ENCODE measurements at regions not wholly inside any gene's neighbourhood (a gene's known extent, or its start where the extent isn't known, plus 50 kb on each side); places are given as distances from the start of the nearest gene placed in this dataset.
"Not testable (repeated sequence)": the region's sequence is repeated elsewhere in the genome, so short reads cannot be mapped to it uniquely, and the experiment has no call there.

DNA sequence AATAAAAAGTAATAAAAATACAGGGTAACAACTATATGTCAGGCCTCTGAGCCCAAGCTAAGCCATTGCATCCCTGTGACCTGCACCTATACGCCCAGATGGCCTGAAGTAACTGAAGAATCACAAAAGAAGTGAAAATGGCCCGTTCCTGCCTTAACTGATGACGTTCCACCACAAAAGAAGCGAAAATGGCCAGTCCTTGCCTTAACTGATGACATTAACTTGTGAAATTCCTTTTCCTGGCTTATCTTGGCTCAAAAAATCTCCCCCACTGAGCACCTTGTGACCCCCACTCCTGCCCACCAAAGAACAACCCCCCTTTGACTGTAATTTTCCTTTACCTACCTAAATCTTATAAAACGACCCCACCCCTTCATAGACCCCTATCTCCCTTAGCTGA is 963.8 kb downstream of the FAM181B start:
- not testable (repeated sequence) for H2BK5ac ChIP-seq (ENCODE audit: low read depth, low read length, poor library complexity); H3K9ac ChIP-seq (ENCODE audit: low read length)

DNA sequence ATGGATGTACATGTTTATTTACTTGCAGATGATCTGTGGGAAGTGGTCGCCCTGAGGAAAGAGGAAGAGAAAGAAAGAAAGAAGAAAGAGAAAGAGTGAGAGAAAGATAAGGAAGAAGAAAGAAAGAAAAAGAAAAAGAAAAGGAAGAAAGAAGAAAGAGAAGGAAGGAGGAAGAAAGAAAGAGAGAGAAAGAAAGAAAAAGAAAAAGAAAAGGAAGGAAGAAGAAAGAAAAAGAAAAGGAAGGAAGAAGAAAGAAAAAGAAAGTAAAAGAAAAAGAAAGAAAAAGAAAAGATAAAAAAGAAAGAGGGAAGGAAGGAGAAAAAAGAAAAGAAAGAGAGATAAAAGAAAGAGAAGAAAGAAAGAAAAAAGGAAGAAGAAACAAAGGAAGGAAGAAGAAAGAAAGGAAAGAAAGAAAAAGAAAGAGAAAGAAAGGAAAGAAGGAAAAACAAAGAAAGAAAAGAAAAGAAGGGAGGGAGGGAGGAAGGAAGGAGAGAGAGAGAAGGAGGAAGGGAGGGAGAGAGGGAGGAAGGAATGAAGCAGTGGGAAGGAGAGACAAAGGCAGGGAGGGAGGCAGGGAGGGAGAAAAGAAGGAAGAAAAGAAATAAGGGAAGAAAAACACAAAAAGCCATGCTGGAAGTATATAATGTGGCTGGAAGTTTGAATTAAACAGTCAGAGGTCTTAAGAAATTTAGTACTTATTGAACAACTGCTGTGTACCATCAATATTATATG is 976.6 kb downstream of the FAM181B start:
- Histone ChIP-seq H3K79me1 (ENCODE audit: low read length) (no peaks in the 10 kb centered on the region), H3K23ac (ENCODE audit: low read length) (no peak overlapping the region), H3K36me3 (ENCODE audit: control insufficient read depth in 1 of 2, insufficient read depth in 2 of 2, low read length in 2 of 2) (no peaks in the 10 kb centered on the region), H2BK5ac (ENCODE audit: low read depth, low read length, poor library complexity) (no peak overlapping the region), H3K4me1 (ENCODE audit: control insufficient read depth in 1 of 2, insufficient read depth in 2 of 2, low read length in 2 of 2) (no peaks in the 10 kb centered on the region), H3K14ac (ENCODE audit: low read length) (no peak overlapping the region), H2AK5ac (ENCODE audit: low read length) (no peak overlapping the region), H2BK12ac (ENCODE audit: low read length) (no peak overlapping the region), H2BK120ac (ENCODE audit: insufficient read depth, low read length, poor library complexity) (no peak overlapping the region), H4K12ac (ENCODE audit: low read depth, low read length) (no peak overlapping the region), H3K4me3 (ENCODE audit: low read depth, low read length) (no peak overlapping the region), H4K91ac (ENCODE audit: low read depth, low read length) (no peak overlapping the region), H3K79me2 (ENCODE audit: control insufficient read depth, insufficient read depth, low read length, poor library complexity) (no peaks in the 10 kb centered on the region), H3K27me3 (ENCODE audit: insufficient read depth, low read length) (no peaks in the 10 kb centered on the region), H3K18ac (ENCODE audit: low read length) (no peak overlapping the region), H3K9ac (ENCODE audit: low read length) (no peak overlapping the region), H3K4me2 (ENCODE audit: low read length) (no peak overlapping the region), H2AFZ (ENCODE audit: insufficient read depth, low read length, poor library complexity) (no peak overlapping the region), H4K8ac (ENCODE audit: low read depth, low read length) (no peak overlapping the region), H3K4ac (ENCODE audit: low read depth, low read length) (no peak overlapping the region), H3K9me3 (ENCODE audit: insufficient read depth, low read depth, low read length) (no peaks in the 10 kb centered on the region), H3K27ac (ENCODE audit: low read depth, low read length) (no peak overlapping the region)
- no CpG with 5 or more reads among the region's 1 CpG for WGBS (ENCODE audit: extremely low coverage, insufficient coverage, insufficient read length)
- no peak for DNase-seq

More for the DNA sequence above, 963.8 kb downstream of the FAM181B start:
- not testable (repeated sequence) for H2AFZ ChIP-seq (ENCODE audit: insufficient read depth, low read length, poor library complexity); H3K4me2 ChIP-seq (ENCODE audit: low read length); H3K79me1 ChIP-seq (ENCODE audit: low read length); H2BK12ac ChIP-seq (ENCODE audit: low read length); H4K12ac ChIP-seq (ENCODE audit: low read depth, low read length); H3K27me3 ChIP-seq (ENCODE audit: insufficient read depth, low read length); H3K14ac ChIP-seq (ENCODE audit: low read length); H3K79me2 ChIP-seq (ENCODE audit: control insufficient read depth, insufficient read depth, low read length, poor library complexity); H4K8ac ChIP-seq (ENCODE audit: low read depth, low read length); H4K91ac ChIP-seq (ENCODE audit: low read depth, low read length); H3K18ac ChIP-seq (ENCODE audit: low read length); DNase-seq; H3K23ac ChIP-seq (ENCODE audit: low read length); H3K4me1 ChIP-seq (ENCODE audit: control insufficient read depth in 1 of 2, insufficient read depth in 2 of 2, low read length in 2 of 2); H3K4me3 ChIP-seq (ENCODE audit: low read depth, low read length); H3K27ac ChIP-seq (ENCODE audit: low read depth, low read length); H2BK120ac ChIP-seq (ENCODE audit: insufficient read depth, low read length, poor library complexity); H3K4ac ChIP-seq (ENCODE audit: low read depth, low read length); H3K36me3 ChIP-seq (ENCODE audit: control insufficient read depth in 1 of 2, insufficient read depth in 2 of 2, low read length in 2 of 2); H3K9me3 ChIP-seq (ENCODE audit: insufficient read depth, low read depth, low read length); H2AK5ac ChIP-seq (ENCODE audit: low read length)
- WGBS (ENCODE audit: extremely low coverage, insufficient coverage, insufficient read length): no CpG with 5 or more reads among the region's 5 CpGs

DNA sequence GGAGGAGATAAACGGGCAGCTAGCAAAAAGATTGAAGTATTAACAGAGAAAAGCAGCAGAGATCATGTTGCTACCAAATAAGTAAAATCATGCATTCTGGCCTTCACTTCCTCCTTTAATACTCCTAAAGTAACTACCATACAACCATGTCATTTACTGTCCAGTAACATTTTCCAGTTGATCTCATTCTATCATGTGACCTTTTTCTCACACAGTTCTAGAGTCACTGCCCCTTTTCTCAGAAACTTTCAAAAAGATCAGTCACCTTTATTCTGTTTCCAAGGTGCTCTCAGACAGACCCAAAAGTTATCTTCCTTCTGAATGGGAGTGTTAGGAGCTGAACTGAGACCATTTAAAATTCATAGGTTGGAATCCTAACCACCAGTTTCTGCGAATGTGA is 984.4 kb downstream of the FAM181B start:
- Histone ChIP-seq H3K4me1 (ENCODE audit: control insufficient read depth in 1 of 2, insufficient read depth in 2 of 2, low read length in 2 of 2) (no peaks in the 10 kb centered on the region), H2AFZ (ENCODE audit: insufficient read depth, low read length, poor library complexity) (no peak overlapping the region), H3K79me2 (ENCODE audit: control insufficient read depth, insufficient read depth, low read length, poor library complexity) (no peaks in the 10 kb centered on the region), H3K9ac (ENCODE audit: low read length) (no peak overlapping the region), H4K8ac (ENCODE audit: low read depth, low read length) (no peak overlapping the region), H3K36me3 (ENCODE audit: control insufficient read depth in 1 of 2, insufficient read depth in 2 of 2, low read length in 2 of 2) (no peaks in the 10 kb centered on the region), H4K91ac (ENCODE audit: low read depth, low read length) (no peak overlapping the region), H3K14ac (ENCODE audit: low read length) (no peak overlapping the region), H3K4me2 (ENCODE audit: low read length) (no peak overlapping the region), H3K4ac (ENCODE audit: low read depth, low read length) (no peak overlapping the region), H2BK12ac (ENCODE audit: low read length) (no peak overlapping the region), H3K4me3 (ENCODE audit: low read depth, low read length) (no peak overlapping the region), H4K12ac (ENCODE audit: low read depth, low read length) (no peak overlapping the region), H3K79me1 (ENCODE audit: low read length) (no peaks in the 10 kb centered on the region), H3K23ac (ENCODE audit: low read length) (no peak overlapping the region), H2BK5ac (ENCODE audit: low read depth, low read length, poor library complexity) (no peak overlapping the region), H2BK120ac (ENCODE audit: insufficient read depth, low read length, poor library complexity) (no peak overlapping the region), H3K18ac (ENCODE audit: low read length) (no peak overlapping the region), H3K27me3 (ENCODE audit: insufficient read depth, low read length) (no peaks in the 10 kb centered on the region), H3K9me3 (ENCODE audit: insufficient read depth, low read depth, low read length) (peaks cover 5% of the 10 kb centered on the region), H2AK5ac (ENCODE audit: low read length) (no peak overlapping the region), H3K27ac (ENCODE audit: low read depth, low read length) (no peak overlapping the region)
- DNase-seq: no peak
- WGBS (ENCODE audit: extremely low coverage, insufficient coverage, insufficient read length): no CpG with 5 or more reads among the region's 2 CpGs

DNA sequence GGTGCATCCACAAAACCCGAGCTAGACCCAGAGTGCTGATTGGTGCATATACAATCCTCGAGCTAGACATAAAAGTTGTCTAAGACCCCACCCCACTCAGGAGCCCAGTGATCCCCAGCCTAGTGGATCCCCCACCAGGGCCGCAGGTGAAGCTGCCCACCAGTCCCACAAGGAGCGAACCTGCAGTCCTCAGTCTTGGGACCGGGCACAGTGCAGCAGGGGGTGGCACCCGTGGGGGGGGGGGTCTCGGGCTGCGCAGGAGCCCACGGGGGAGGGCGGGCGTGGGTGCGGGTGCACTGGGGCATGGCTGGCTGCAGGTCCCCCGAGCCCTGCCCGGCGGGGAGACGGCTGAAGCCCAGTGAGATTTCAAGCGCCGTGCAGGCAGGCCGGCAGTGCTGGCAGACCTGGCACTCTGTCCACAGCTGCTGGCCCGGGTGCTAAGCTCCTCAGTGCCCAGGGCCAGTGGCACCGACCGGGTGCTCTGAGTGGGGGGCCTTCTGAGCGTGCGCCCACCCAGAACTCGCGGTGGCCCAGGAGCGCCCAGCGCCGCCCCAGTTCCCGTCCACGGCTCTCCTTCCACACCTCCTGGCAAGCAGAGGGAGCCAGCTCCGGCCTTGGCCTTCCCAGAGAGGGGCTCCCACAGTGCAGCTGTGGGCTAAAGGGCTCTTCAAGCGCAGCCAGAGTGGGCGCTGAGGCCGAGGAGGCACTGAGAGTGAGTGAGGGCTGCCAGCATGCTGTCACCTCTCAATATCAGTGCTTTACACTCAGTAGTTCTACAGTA is 989.1 kb downstream of the FAM181B start:
- no peaks in the 10 kb centered on the region for H3K36me3 ChIP-seq (ENCODE audit: control insufficient read depth in 1 of 2, insufficient read depth in 2 of 2, low read length in 2 of 2)
- no peak overlapping the region for H4K12ac ChIP-seq (ENCODE audit: low read depth, low read length)
- H2BK120ac ChIP-seq (ENCODE audit: insufficient read depth, low read length, poor library complexity): no peak overlapping the region
- H2AFZ ChIP-seq (ENCODE audit: insufficient read depth, low read length, poor library complexity): no peak overlapping the region
- H3K27me3 ChIP-seq (ENCODE audit: insufficient read depth, low read length): no peaks in the 10 kb centered on the region
- no peaks in the 10 kb centered on the region for H3K79me1 ChIP-seq (ENCODE audit: low read length)
- H4K91ac ChIP-seq (ENCODE audit: low read depth, low read length): no peak overlapping the region
- no peak overlapping the region for H3K14ac ChIP-seq (ENCODE audit: low read length)
- no peak overlapping the region for H3K4me3 ChIP-seq (ENCODE audit: low read depth, low read length)
- H2BK12ac ChIP-seq (ENCODE audit: low read length): no peak overlapping the region
- H3K4me1 ChIP-seq (ENCODE audit: control insufficient read depth in 1 of 2, insufficient read depth in 2 of 2, low read length in 2 of 2): no peaks in the 10 kb centered on the region
- no peak overlapping the region for H3K18ac ChIP-seq (ENCODE audit: low read length)
- no peak overlapping the region for H2BK5ac ChIP-seq (ENCODE audit: low read depth, low read length, poor library complexity)
- WGBS (ENCODE audit: extremely low coverage, insufficient coverage, insufficient read length): no CpG with 5 or more reads among the region's 35 CpGs
- no peak overlapping the region for H4K8ac ChIP-seq (ENCODE audit: low read depth, low read length)
- H3K27ac ChIP-seq (ENCODE audit: low read depth, low read length): no peak overlapping the region
- no peak overlapping the region for H3K4ac ChIP-seq (ENCODE audit: low read depth, low read length)
- H3K79me2 ChIP-seq (ENCODE audit: control insufficient read depth, insufficient read depth, low read length, poor library complexity): no peaks in the 10 kb centered on the region
- H3K4me2 ChIP-seq (ENCODE audit: low read length): no peak overlapping the region
- no peak overlapping the region for H3K9ac ChIP-seq (ENCODE audit: low read length)
- no peak overlapping the region for H2AK5ac ChIP-seq (ENCODE audit: low read length)
- peaks cover 5% of the 10 kb centered on the region for H3K9me3 ChIP-seq (ENCODE audit: insufficient read depth, low read depth, low read length)
- no peak overlapping the region for H3K23ac ChIP-seq (ENCODE audit: low read length)
- no peak for DNase-seq

All from trophoblast cell (in vitro differentiated cells and primary cell).